Neuronal stem cell (in vitro differentiated cells): ENCODE measurements at regions not wholly inside any gene's neighbourhood (a gene's known extent, or its start where the extent isn't known, plus 50 kb on each side); places are given as distances from the start of the nearest gene placed in this dataset.

Experiments used
- DNase-seq: peaks from one replicate; pipeline ENCODE4 v3.0.0-alpha.2; 2013; ENCODE audit warnings: low spot score
- H2AFZ ChIP-seq: one replicate; pipeline ENCODE4 v1.6.1; 2013; ENCODE audit warnings: mild to moderate bottlenecking, low read length, inconsistent platforms
- H2AK5ac ChIP-seq: 2 replicates; pipeline ENCODE4 v1.6.1; 2013; ENCODE audit warnings: low read depth, mild to moderate bottlenecking, inconsistent platforms, low read length, moderate library complexity, mixed read lengths
- H2BK120ac ChIP-seq: 2 replicates; pipeline ENCODE4 v1.6.1; 2013; ENCODE audit warnings: low read depth, mild to moderate bottlenecking, inconsistent platforms, low read length, moderate library complexity, mixed read lengths
- H2BK12ac ChIP-seq: one replicate; pipeline ENCODE4 v1.6.1; 2013; ENCODE audit warnings: low read length, inconsistent platforms
- H2BK15ac ChIP-seq: 2 replicates; pipeline ENCODE4 v1.6.1; 2013; ENCODE audit warnings: mild to moderate bottlenecking, low read length, inconsistent platforms, mixed read lengths
- H2BK5ac ChIP-seq: one replicate; pipeline ENCODE4 v1.6.1; 2013; ENCODE audit warnings: inconsistent platforms, mild to moderate bottlenecking, low read length, moderate library complexity
- H3K14ac ChIP-seq: one replicate; pipeline ENCODE4 v1.6.1; 2013; ENCODE audit warnings: low read length, inconsistent platforms
- H3K18ac ChIP-seq: 2 replicates; pipeline ENCODE4 v1.6.1; 2013; ENCODE audit warnings: low read length, inconsistent platforms
- H3K23ac ChIP-seq: 2 replicates; pipeline ENCODE4 v1.6.1; 2013; ENCODE audit warnings: low read depth, mild to moderate bottlenecking, mixed read lengths, low read length, inconsistent platforms; ENCODE audit not compliant: poor library complexity
- H3K27ac ChIP-seq: replicated peaks from 3 replicates; pipeline ENCODE4 v1.5.1; 2013; ENCODE audit warnings: low read length, inconsistent platforms
- H3K27me3 ChIP-seq, 3 experiments: 2 replicates each; pipeline ENCODE4 v1.6.1; 2013; ENCODE audit warnings: low read length in 3 of 3, mild to moderate bottlenecking in 2 of 3, inconsistent platforms in 1 of 3, low read depth in 1 of 3, mixed read lengths in 1 of 3, moderate library complexity in 1 of 3; ENCODE audit not compliant: control insufficient read depth in 3 of 3, insufficient read depth in 3 of 3
- H3K36me3 ChIP-seq, 2 donors: replicated peaks in 1 of 2; 2 replicates each; pipeline ENCODE4 v1.6.1; 2013; ENCODE audit warnings: low read length in 2 of 2; ENCODE audit not compliant: control insufficient read depth in 2 of 2, insufficient read depth in 2 of 2
- H3K4ac ChIP-seq: 2 replicates; pipeline ENCODE4 v1.6.1; 2013; ENCODE audit warnings: inconsistent platforms, mild to moderate bottlenecking, low read length, moderate library complexity
- H3K4me1 ChIP-seq, 2 donors: 1 replicate in 1 of 2; 2 replicates in 1 of 2; pipeline ENCODE4 v1.6.1; 2013; ENCODE audit warnings: low read length in 2 of 2, low read depth in 1 of 2; ENCODE audit not compliant: control insufficient read depth in 2 of 2, insufficient read depth in 1 of 2
- H3K4me2 ChIP-seq: one replicate; pipeline ENCODE4 v1.6.1; 2013; ENCODE audit warnings: mild to moderate bottlenecking, low read length, inconsistent platforms; ENCODE audit not compliant: insufficient read depth, poor library complexity, severe bottlenecking
- H3K4me3 ChIP-seq, 2 donors: 2 replicates each; pipeline ENCODE4 v1.5.1; 2013; ENCODE audit warnings: low read length in 2 of 2, mild to moderate bottlenecking in 2 of 2, inconsistent platforms in 1 of 2, moderate library complexity in 1 of 2
- H3K79me1 ChIP-seq: one replicate; pipeline ENCODE4 v1.6.1; 2013; ENCODE audit warnings: low read depth, mild to moderate bottlenecking, inconsistent platforms, low read length, moderate library complexity
- H3K9ac ChIP-seq: one replicate; pipeline ENCODE4 v1.6.1; 2013; ENCODE audit warnings: mild to moderate bottlenecking, low read depth, low read length, inconsistent platforms; ENCODE audit not compliant: poor library complexity
- H3K9me3 ChIP-seq, 2 donors: replicated peaks in 1 of 2; 2 replicates each; pipeline versions ENCODE3 to v1.6.1; 2013; ENCODE audit warnings: low read length in 2 of 2, mild to moderate bottlenecking in 2 of 2, inconsistent platforms in 1 of 2, low read depth in 1 of 2, mixed read lengths in 1 of 2, moderate library complexity in 1 of 2; ENCODE audit not compliant: control insufficient read depth in 2 of 2, insufficient read depth in 1 of 2
- H4K8ac ChIP-seq: one replicate; pipeline ENCODE4 v1.6.1; 2013; ENCODE audit warnings: low read depth, mild to moderate bottlenecking, inconsistent platforms, low read length, moderate library complexity
- H4K91ac ChIP-seq: one replicate; pipeline ENCODE4 v1.6.1; 2013; ENCODE audit warnings: low read length, low read depth, mild to moderate bottlenecking, inconsistent platforms; ENCODE audit not compliant: poor library complexity
- WGBS, 2 donors: extraction: QIAGEN DNeasy Blood & Tissue Kit; methylation state at CpG; one replicate each; pipeline ENCODE4 v1.1.7; 2013; ENCODE audit warnings: missing lambda C conversion rate in 2 of 2, mixed read lengths in 1 of 2; ENCODE audit not compliant: insufficient read length in 2 of 2, insufficient replicate concordance in 1 of 2; ENCODE audit errors: extremely low coverage in 2 of 2; 5-methylcytosine and 5-hydroxymethylcytosine counted together

GRCh38 chr14:54086767-54087166 is 130.1 kb upstream of the BMP4 start:
- WGBS, 2 donors, result no CpG with 5 or more reads among the region's 7 CpGs
- no peak for DNase-seq
- no peak overlapping the region for H2BK12ac ChIP-seq

GRCh38 chr14:54087376-54087775 is 130.8 kb upstream of the BMP4 start:
- Histone ChIP-seq H3K14ac (no peak overlapping the region), H3K4me3 (no peak overlapping the region), H2BK5ac (no peak overlapping the region), H4K8ac (no peak overlapping the region), H2AFZ (no peak overlapping the region), H3K9ac (no peak overlapping the region), H2BK15ac (no peak overlapping the region), H3K4ac (no peak overlapping the region), H3K27ac (no peak overlapping the region), H4K91ac (no peak overlapping the region), H2BK12ac (no peak overlapping the region), H3K18ac (no peak overlapping the region), H2BK120ac (no peak overlapping the region), H3K27me3 (no peaks in the 10 kb centered on the region), H3K23ac (no peak overlapping the region), H3K4me2 (no peak overlapping the region), H3K36me3 (no peaks in the 10 kb centered on the region), H3K9me3 (no peaks in the 10 kb centered on the region), H2AK5ac (no peak overlapping the region), H3K4me1 (no peaks in the 10 kb centered on the region), H3K79me1 (no peaks in the 10 kb centered on the region)
- DNase-seq, result no peak
- WGBS, 2 donors, result no CpG with 5 or more reads among the region's 4 CpGs

More at GRCh38 chr14:54086767-54087166, 130.1 kb upstream of the BMP4 start:
- no peaks in the 10 kb centered on the region for H3K79me1 ChIP-seq
- H2AK5ac ChIP-seq, result no peak overlapping the region
- no peak overlapping the region for H2BK5ac ChIP-seq
- H4K91ac ChIP-seq, result no peak overlapping the region
- H3K27ac ChIP-seq, result no peak overlapping the region
- no peak overlapping the region for H3K14ac ChIP-seq
- no peak overlapping the region for H3K9ac ChIP-seq
- no peaks in the 10 kb centered on the region for H3K36me3 ChIP-seq
- H3K18ac ChIP-seq, result no peak overlapping the region
- H3K4me2 ChIP-seq, result no peak overlapping the region
- H3K4ac ChIP-seq, result no peak overlapping the region
- H3K9me3 ChIP-seq, result no peaks in the 10 kb centered on the region
- H3K4me1 ChIP-seq, result no peaks in the 10 kb centered on the region
- H2BK120ac ChIP-seq, result no peak overlapping the region
- H2AFZ ChIP-seq, result no peak overlapping the region
- no peak overlapping the region for H2BK15ac ChIP-seq
- no peak overlapping the region for H3K23ac ChIP-seq
- no peak overlapping the region for H4K8ac ChIP-seq
- no peaks in the 10 kb centered on the region for H3K27me3 ChIP-seq
- no peak overlapping the region for H3K4me3 ChIP-seq

- Histone ChIP-seq H3K9me3 (peaks cover 0 to 2% of the 10 kb centered on the region in 2 donors), H3K4me2 (no peak overlapping the region), H4K8ac (no peak overlapping the region), H3K9ac (no peak overlapping the region), H3K18ac (no peak overlapping the region), H3K27ac (no peak overlapping the region), H2BK12ac (no peak overlapping the region), H3K4me3 (no peak overlapping the region), H3K23ac (no peak overlapping the region), H3K14ac (no peak overlapping the region), H3K4me1 (no peaks in the 10 kb centered on the region), H4K91ac (no peak overlapping the region), H3K36me3 (no peaks in the 10 kb centered on the region), H3K79me1 (no peaks in the 10 kb centered on the region), H2AK5ac (no peak overlapping the region), H2BK15ac (no peak overlapping the region), H2AFZ (no peak overlapping the region), H3K4ac (no peak overlapping the region), H3K27me3 (no peaks in the 10 kb centered on the region), H2BK5ac (no peak overlapping the region), H2BK120ac (no peak overlapping the region)
- no peak for DNase-seq
- no CpG with 5 or more reads among the region's 3 CpGs for WGBS, 2 donors
Observed at GRCh38 chr14:54088271-54088670, 131.6 kb upstream of the BMP4 start.

DNA sequence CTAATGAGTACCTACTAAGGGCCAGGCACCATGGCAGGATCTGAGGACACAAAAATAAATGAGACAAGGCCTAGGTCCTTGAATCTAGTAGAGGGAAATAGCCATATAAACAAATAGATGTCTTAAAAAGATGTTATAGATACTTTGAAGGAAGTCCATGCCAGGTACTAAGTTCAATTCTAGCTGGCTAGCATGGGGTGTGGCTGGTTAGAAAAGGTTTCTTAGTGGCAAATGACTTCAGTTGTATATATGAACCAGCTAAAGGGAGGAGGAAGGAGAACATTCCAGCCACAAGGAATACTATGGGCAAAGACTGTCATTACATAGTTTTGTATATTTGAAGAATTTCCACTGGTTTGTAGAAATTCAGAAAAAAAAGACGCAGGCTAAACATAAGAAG is 133.6 kb upstream of the BMP4 start:
- no peak overlapping the region for H2AFZ ChIP-seq
- no peak overlapping the region for H2BK12ac ChIP-seq
- no peaks in the 10 kb centered on the region for H3K79me1 ChIP-seq
- H3K23ac ChIP-seq, result no peak overlapping the region
- no peaks in the 10 kb centered on the region for H3K36me3 ChIP-seq
- no peak overlapping the region for H3K18ac ChIP-seq
- no peak overlapping the region for H3K14ac ChIP-seq
- no peaks in the 10 kb centered on the region for H3K27me3 ChIP-seq
- H3K9me3 ChIP-seq, result peaks cover 3 to 4% of the 10 kb centered on the region in 2 donors
- H2BK5ac ChIP-seq, result no peak overlapping the region
- H3K4me3 ChIP-seq, result no peak overlapping the region
- H4K8ac ChIP-seq, result no peak overlapping the region
- no peak overlapping the region for H3K4me2 ChIP-seq
- H2BK15ac ChIP-seq, result no peak overlapping the region
- no peak overlapping the region for H2AK5ac ChIP-seq
- no peak overlapping the region for H3K4ac ChIP-seq
- no peak overlapping the region for H4K91ac ChIP-seq
- no peaks in the 10 kb centered on the region for H3K4me1 ChIP-seq
- H2BK120ac ChIP-seq, result no peak overlapping the region
- WGBS, 2 donors, result no CpG with 5 or more reads among the region's 1 CpG
- H3K27ac ChIP-seq, result no peak overlapping the region
- H3K9ac ChIP-seq, result no peak overlapping the region
- DNase-seq, result no peak
